HEK293 (cell line): ENCODE measurements at regions not wholly inside any gene's neighbourhood (a gene's known extent, or its start where the extent isn't known, plus 50 kb on each side); places are given as distances from the start of the nearest gene placed in this dataset.
"Not testable (repeated sequence)": the region's sequence is repeated elsewhere in the genome, so short reads cannot be mapped to it uniquely, and the experiment has no call there.

Experiments used
- CTCF ChIA-PET: fragments of 350-600 bp; formaldehyde crosslinking; extraction: SDS; loops from one replicate; lab custom pipeline; 2021; ENCODE audit warnings: antibody characterized with exemption; lab: Yijun Ruan, JAX
- POLR2A ChIA-PET: fragments of 300-600 bp; formaldehyde crosslinking; extraction: SDS; loops from one replicate; lab custom pipeline; 2020; ENCODE audit warnings: antibody characterized with exemption, inconsistent platforms; lab: Yijun Ruan, JAX
- H3K27ac ChIP-seq: fragments of 200-500 bp; sonication (Bioruptor generic); 2 replicates; pipeline ENCODE4 v1.5.1; 2014; ENCODE audit warnings: low read depth, low read length, control low read depth, inconsistent platforms; ENCODE audit errors: extremely low read depth
- H3K36me3 ChIP-seq, 2 experiments: fragments of 200-500 bp in 1 of 2; sonication (Bioruptor generic) in 1 of 2; 1 replicate in 1 of 2; 2 replicates in 1 of 2; pipeline ENCODE4 v1.5.1; 2014 to 2017; ENCODE audit warnings: inconsistent platforms in 2 of 2, low read length in 2 of 2; ENCODE audit not compliant: control insufficient read depth in 2 of 2, insufficient read depth in 1 of 2
- H3K4me1 ChIP-seq: fragments of 200-500 bp; sonication (Bioruptor generic); 2 replicates; pipeline ENCODE4 v1.5.1; 2014; ENCODE audit warnings: mild to moderate bottlenecking, low read length, inconsistent platforms; ENCODE audit not compliant: control insufficient read depth, insufficient read depth
- H3K4me3 ChIP-seq: 2 replicates; pipeline ENCODE4 v1.5.1; 2011; ENCODE audit warnings: low read depth, mild to moderate bottlenecking, control low read depth, low read length, moderate library complexity
- H3K9me3 ChIP-seq: fragments of 200-500 bp; sonication (Bioruptor generic); 2 replicates; pipeline ENCODE4 v1.5.1; 2014; ENCODE audit warnings: low read depth, low read length, inconsistent platforms; ENCODE audit not compliant: control insufficient read depth, insufficient read depth
- HOXD13 ChIP-seq: sonication (generic); formaldehyde crosslinking; IDR thresholded peaks from 2 replicates; pipeline ENCODE4 v1.8.0; 2022; ENCODE audit warnings: missing genetic modification reagents, borderline replicate concordance
- KLF10 ChIP-seq: fragments of 450-650 bp; IDR thresholded peaks from 2 replicates; pipeline ENCODE4 v1.5.1; 2018; ENCODE audit warnings: missing biosample characterization, mild to moderate bottlenecking, missing genetic modification characterization
- KLF16 ChIP-seq: fragments of 450-650 bp; formaldehyde crosslinking; IDR thresholded peaks from 2 replicates; pipeline ENCODE4 v1.5.1; 2017; ENCODE audit warnings: missing biosample characterization, missing genetic modification characterization
- REST ChIP-seq: fragments of 450-650 bp; formaldehyde crosslinking; IDR thresholded peaks from 2 replicates; pipeline ENCODE4 v1.5.1; 2016; ENCODE audit warnings: missing biosample characterization, missing genetic modification characterization
- SETDB1 ChIP-seq: IDR thresholded peaks from one replicate; pipeline ENCODE4 v1.6.1; 2017; ENCODE audit warnings: mild to moderate bottlenecking, low read length, moderate library complexity, mixed read lengths; ENCODE audit not compliant: insufficient read length
- TCF7L2 ChIP-seq: IDR thresholded peaks from 2 replicates; pipeline ENCODE4 v1.6.1; 2011; ENCODE audit warnings: low read depth, mild to moderate bottlenecking, inconsistent platforms, low read length, moderate library complexity, borderline replicate concordance
- ZBTB17 ChIP-seq: fragments of 450-650 bp; formaldehyde crosslinking; IDR thresholded peaks from 2 replicates; pipeline ENCODE4 v1.5.1; 2016; ENCODE audit warnings: missing biosample characterization, missing genetic modification characterization
- ZBTB7A ChIP-seq: fragments of 450-650 bp; formaldehyde crosslinking; IDR thresholded peaks from 2 replicates; pipeline ENCODE4 v1.5.1; 2016; ENCODE audit warnings: low read depth, missing biosample characterization, missing genetic modification characterization
- ZFP3 ChIP-seq: fragments of 450-650 bp; formaldehyde crosslinking; IDR thresholded peaks from 2 replicates; pipeline ENCODE4 v1.5.1; 2016; ENCODE audit warnings: low read depth, missing biosample characterization, missing genetic modification characterization
- ZNF121 ChIP-seq: fragments of 450-650 bp; formaldehyde crosslinking; IDR thresholded peaks from 2 replicates; pipeline ENCODE4 v1.5.1; 2016; ENCODE audit warnings: missing biosample characterization, missing genetic modification characterization
- ZNF248 ChIP-seq: fragments of 450-650 bp; formaldehyde crosslinking; IDR thresholded peaks from 2 replicates; pipeline ENCODE4 v1.5.1; 2017; ENCODE audit warnings: missing biosample characterization, missing genetic modification characterization
- ZNF302 ChIP-seq: fragments of 450-650 bp; formaldehyde crosslinking; IDR thresholded peaks from 2 replicates; pipeline ENCODE4 v1.5.1; 2016; ENCODE audit warnings: missing biosample characterization, missing genetic modification characterization, low read depth
- ZNF529 ChIP-seq: fragments of 450-650 bp; formaldehyde crosslinking; IDR thresholded peaks from 2 replicates; pipeline ENCODE4 v1.5.1; 2017; ENCODE audit warnings: missing genetic modification characterization, missing biosample characterization; ENCODE audit not compliant: insufficient replicate concordance
- TF ChIP-seq, protein P1 (sequence below): fragments of 450-650 bp; formaldehyde crosslinking; IDR thresholded peaks from 2 replicates; pipeline ENCODE4 v1.5.1; 2016; ENCODE audit warnings: missing biosample characterization, missing genetic modification characterization, borderline replicate concordance
- TF ChIP-seq, protein P2 (sequence below): fragments of 450-650 bp; formaldehyde crosslinking; IDR thresholded peaks from 2 replicates; pipeline ENCODE4 v1.5.1; 2016; ENCODE audit warnings: missing biosample characterization, missing genetic modification characterization
- TF ChIP-seq, protein P3 (sequence below): fragments of 450-650 bp; formaldehyde crosslinking; IDR thresholded peaks from 2 replicates; pipeline ENCODE4 v1.5.1; 2016; ENCODE audit warnings: missing biosample characterization, missing genetic modification characterization, low read depth
- TF ChIP-seq, protein P4 (sequence below): fragments of 450-650 bp; formaldehyde crosslinking; conservative IDR thresholded peaks from 2 replicates; pipeline ENCODE4 v1.5.1; 2016; ENCODE audit warnings: low read depth, missing biosample characterization, missing genetic modification characterization

DNA sequence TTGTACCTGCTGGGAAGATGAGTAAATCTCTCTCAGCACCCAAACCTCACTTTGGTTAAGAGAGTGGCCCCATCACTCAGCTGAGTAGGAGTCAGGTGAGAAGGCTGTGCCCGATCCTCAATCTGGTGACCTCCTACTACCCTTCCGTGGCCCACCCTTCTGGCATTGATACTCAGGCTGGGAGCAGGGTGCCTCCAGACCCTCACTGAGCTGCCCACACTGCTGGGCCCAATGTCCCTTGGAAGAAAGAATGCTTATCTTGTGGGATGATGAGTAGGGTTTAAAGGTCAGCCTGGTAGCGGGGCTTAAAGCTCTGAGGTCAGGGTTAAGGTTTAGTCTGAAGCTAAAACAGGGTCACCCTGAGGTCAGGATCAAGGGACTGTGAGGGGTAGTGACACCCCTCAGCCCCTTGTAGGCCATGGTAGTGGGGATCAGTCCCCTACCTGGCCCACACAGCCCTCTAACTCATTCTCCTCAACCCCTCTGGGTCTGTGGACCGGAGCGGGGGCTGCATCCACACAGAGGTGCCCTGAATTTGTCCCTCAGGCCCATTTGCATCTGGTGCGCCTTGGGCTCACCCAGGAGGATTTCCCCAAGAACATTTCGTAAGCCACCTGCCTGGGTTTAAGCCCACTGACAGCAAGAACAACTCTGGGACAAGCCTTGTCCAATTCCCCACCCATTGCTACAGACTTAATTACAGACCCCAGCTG is 123.8 kb downstream of the CYP26B1 start:
- POLR2A ChIA-PET = no interaction called here
- Histone ChIP-seq H3K4me3 (no peak overlapping the region), H3K9me3 (no peaks in the 10 kb centered on the region), H3K4me1 (no peaks in the 10 kb centered on the region), H3K27ac (no peak overlapping the region), H3K36me3 (no peaks in the 10 kb centered on the region)
- CTCF ChIA-PET = interaction anchor here (0.6 to 1.4 kb wide), 2 partner anchors 114 to 581 kb away, joined by 3 to 4 read pairs; no protein-coding TSS in a partner anchor
- TF ChIP-seq, protein P1, sequence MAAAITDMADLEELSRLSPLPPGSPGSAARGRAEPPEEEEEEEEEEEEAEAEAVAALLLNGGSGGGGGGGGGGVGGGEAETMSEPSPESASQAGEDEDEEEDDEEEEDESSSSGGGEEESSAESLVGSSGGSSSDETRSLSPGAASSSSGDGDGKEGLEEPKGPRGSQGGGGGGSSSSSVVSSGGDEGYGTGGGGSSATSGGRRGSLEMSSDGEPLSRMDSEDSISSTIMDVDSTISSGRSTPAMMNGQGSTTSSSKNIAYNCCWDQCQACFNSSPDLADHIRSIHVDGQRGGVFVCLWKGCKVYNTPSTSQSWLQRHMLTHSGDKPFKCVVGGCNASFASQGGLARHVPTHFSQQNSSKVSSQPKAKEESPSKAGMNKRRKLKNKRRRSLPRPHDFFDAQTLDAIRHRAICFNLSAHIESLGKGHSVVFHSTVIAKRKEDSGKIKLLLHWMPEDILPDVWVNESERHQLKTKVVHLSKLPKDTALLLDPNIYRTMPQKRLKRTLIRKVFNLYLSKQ (tag by site-specific recombination) = no peak

- POLR2A ChIA-PET, H3K36me3 ChIP-seq, H3K27ac ChIP-seq, H3K4me3 ChIP-seq, H3K9me3 ChIP-seq, H3K4me1 ChIP-seq: not testable (repeated sequence)
- CTCF ChIA-PET = interaction anchor here (0.6 kb wide), 1 partner anchor 13 kb away, joined by 3 read pairs; no protein-coding TSS in a partner anchor
Measured at GRCh38 chr2:72021371-72021770, 126.3 kb downstream of the CYP26B1 start.

DNA sequence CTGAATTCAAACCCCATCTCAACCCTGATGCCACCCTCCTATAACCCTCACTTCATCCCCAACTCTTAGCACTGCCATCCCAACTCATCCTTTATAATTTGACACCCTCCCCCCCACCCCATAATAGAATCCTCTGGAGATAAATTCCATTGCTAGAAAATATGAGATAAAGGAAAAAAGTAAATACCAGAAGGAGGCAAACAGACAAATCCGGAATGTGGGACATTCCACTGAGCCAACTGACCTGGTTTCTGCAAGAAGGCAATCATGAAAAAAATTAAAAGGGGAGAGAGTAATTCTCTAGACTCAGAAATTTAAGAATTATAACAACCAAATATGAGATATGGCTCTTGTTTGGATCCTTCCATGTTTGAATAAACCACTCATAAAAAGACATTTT is 132.4 kb downstream of the CYP26B1 start:
- POLR2A ChIA-PET = no interaction called here
- no peaks in the 10 kb centered on the region for H3K4me1 ChIP-seq
- no peak overlapping the region for H3K4me3 ChIP-seq
- CTCF ChIA-PET = interaction anchor here (0.6 kb wide), 1 partner anchor 669 kb away, joined by 3 read pairs; no protein-coding TSS in a partner anchor
- H3K9me3 ChIP-seq = no peaks in the 10 kb centered on the region
- no peak overlapping the region for H3K27ac ChIP-seq
- H3K36me3 ChIP-seq = no peaks in the 10 kb centered on the region
- TF ChIP-seq ZFP3 (no peak), ZBTB17 (tag by site-specific recombination) (no peak), REST (tag by site-specific recombination) (no peak), SETDB1 (no peak), KLF16 (no peak), ZNF121 (tag by site-specific recombination) (no peak), ZBTB7A (no peak), HOXD13 (CRISPR knock-in tag) (no peak), ZNF529 (tag by site-specific recombination) (no peak), KLF10 (tag by site-specific recombination) (no peak), ZNF248 (tag by site-specific recombination) (no peak), ZNF302 (tag by site-specific recombination) (no peak), TCF7L2 (no peak)
- TF ChIP-seq, protein P2, sequence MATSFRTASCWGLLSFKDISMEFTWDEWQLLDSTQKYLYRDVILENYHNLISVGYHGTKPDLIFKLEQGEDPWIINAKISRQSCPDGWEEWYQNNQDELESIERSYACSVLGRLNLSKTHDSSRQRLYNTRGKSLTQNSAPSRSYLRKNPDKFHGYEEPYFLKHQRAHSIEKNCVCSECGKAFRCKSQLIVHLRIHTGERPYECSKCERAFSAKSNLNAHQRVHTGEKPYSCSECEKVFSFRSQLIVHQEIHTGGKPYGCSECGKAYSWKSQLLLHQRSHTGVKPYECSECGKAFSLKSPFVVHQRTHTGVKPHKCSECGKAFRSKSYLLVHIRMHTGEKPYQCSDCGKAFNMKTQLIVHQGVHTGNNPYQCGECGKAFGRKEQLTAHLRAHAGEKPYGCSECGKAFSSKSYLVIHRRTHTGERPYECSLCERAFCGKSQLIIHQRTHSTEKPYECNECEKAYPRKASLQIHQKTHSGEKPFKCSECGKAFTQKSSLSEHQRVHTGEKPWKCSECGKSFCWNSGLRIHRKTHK (tag by site-specific recombination) = no peak
- TF ChIP-seq, protein P3, sequence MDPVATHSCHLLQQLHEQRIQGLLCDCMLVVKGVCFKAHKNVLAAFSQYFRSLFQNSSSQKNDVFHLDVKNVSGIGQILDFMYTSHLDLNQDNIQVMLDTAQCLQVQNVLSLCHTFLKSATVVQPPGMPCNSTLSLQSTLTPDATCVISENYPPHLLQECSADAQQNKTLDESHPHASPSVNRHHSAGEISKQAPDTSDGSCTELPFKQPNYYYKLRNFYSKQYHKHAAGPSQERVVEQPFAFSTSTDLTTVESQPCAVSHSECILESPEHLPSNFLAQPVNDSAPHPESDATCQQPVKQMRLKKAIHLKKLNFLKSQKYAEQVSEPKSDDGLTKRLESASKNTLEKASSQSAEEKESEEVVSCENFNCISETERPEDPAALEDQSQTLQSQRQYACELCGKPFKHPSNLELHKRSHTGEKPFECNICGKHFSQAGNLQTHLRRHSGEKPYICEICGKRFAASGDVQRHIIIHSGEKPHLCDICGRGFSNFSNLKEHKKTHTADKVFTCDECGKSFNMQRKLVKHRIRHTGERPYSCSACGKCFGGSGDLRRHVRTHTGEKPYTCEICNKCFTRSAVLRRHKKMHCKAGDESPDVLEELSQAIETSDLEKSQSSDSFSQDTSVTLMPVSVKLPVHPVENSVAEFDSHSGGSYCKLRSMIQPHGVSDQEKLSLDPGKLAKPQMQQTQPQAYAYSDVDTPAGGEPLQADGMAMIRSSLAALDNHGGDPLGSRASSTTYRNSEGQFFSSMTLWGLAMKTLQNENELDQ = no peak
- TF ChIP-seq, protein P4, sequence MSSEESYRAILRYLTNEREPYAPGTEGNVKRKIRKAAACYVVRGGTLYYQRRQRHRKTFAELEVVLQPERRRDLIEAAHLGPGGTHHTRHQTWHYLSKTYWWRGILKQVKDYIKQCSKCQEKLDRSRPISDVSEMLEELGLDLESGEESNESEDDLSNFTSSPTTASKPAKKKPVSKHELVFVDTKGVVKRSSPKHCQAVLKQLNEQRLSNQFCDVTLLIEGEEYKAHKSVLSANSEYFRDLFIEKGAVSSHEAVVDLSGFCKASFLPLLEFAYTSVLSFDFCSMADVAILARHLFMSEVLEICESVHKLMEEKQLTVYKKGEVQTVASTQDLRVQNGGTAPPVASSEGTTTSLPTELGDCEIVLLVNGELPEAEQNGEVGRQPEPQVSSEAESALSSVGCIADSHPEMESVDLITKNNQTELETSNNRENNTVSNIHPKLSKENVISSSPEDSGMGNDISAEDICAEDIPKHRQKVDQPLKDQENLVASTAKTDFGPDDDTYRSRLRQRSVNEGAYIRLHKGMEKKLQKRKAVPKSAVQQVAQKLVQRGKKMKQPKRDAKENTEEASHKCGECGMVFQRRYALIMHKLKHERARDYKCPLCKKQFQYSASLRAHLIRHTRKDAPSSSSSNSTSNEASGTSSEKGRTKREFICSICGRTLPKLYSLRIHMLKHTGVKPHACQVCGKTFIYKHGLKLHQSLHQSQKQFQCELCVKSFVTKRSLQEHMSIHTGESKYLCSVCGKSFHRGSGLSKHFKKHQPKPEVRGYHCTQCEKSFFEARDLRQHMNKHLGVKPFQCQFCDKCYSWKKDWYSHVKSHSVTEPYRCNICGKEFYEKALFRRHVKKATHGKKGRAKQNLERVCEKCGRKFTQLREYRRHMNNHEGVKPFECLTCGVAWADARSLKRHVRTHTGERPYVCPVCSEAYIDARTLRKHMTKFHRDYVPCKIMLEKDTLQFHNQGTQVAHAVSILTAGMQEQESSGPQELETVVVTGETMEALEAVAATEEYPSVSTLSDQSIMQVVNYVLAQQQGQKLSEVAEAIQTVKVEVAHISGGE (tag by site-specific recombination) = no peak
